Liver (tissue), 8 donors: ENCODE measurements at regions not wholly inside any gene's neighbourhood (a gene's known extent, or its start where the extent isn't known, plus 50 kb on each side); places are given as distances from the start of the nearest gene placed in this dataset.

Source experiments
- DNase-seq: peaks from one replicate; pipeline ENCODE4 v3.0.0-alpha.2; 2017; ENCODE audit warnings: low spot score
- H3K27ac ChIP-seq, 2 donors: one replicate each; pipeline ENCODE4 v1.7.0; 2013; ENCODE audit warnings: inconsistent platforms in 2 of 2, low read length in 2 of 2, control low read depth in 1 of 2, low read depth in 1 of 2, mild to moderate bottlenecking in 1 of 2
- H3K27me3 ChIP-seq, 4 donors: one replicate each; pipeline versions ENCODE4 v1.6.1 to v1.7.0; 2013; ENCODE audit warnings: low read length in 3 of 4, inconsistent platforms in 1 of 4, mild to moderate bottlenecking in 1 of 4, moderate library complexity in 1 of 4; ENCODE audit not compliant: control insufficient read depth in 4 of 4, insufficient read depth in 4 of 4
- H3K36me3 ChIP-seq, 4 donors: one replicate each; pipeline versions ENCODE4 v1.6.1 to v1.7.0; 2013; ENCODE audit warnings: low read length in 3 of 4, mild to moderate bottlenecking in 3 of 4, low read depth in 1 of 4, moderate library complexity in 1 of 4; ENCODE audit not compliant: control insufficient read depth in 4 of 4, insufficient read depth in 3 of 4
- H3K4me1 ChIP-seq, 4 donors: one replicate each; pipeline versions ENCODE4 v1.6.1 to v1.7.0; 2013; ENCODE audit warnings: low read length in 3 of 4, mild to moderate bottlenecking in 3 of 4, moderate library complexity in 1 of 4; ENCODE audit not compliant: control insufficient read depth in 4 of 4, insufficient read depth in 4 of 4
- H3K4me3 ChIP-seq, 3 donors: one replicate each; pipeline versions ENCODE4 v1.6.1 to v1.7.0; 2013; ENCODE audit warnings: low read length in 3 of 3, control low read depth in 1 of 3, low read depth in 1 of 3, mild to moderate bottlenecking in 1 of 3
- H3K9ac ChIP-seq, 2 donors: one replicate each; pipeline ENCODE4 v1.7.0; 2013; ENCODE audit warnings: low read length in 2 of 2, mild to moderate bottlenecking in 2 of 2, moderate library complexity in 2 of 2, control low read depth in 1 of 2, low read depth in 1 of 2
- H3K9me3 ChIP-seq, 4 donors: one replicate each; pipeline versions ENCODE4 v1.6.1 to v1.7.0; 2013; ENCODE audit warnings: low read length in 3 of 4; ENCODE audit not compliant: control insufficient read depth in 4 of 4
- ATF3 ChIP-seq: IDR thresholded peaks from 2 replicates; pipeline ENCODE4 v1.6.1; 2016; ENCODE audit warnings: antibody characterized with exemption
- CTCF ChIP-seq: fragments of 150-350 bp; IDR thresholded peaks from 2 replicates; pipeline ENCODE4 v1.5.1; 2017; ENCODE audit warnings: improper control_type of control experiment, low read depth, low read length; ENCODE audit not compliant: missing input control
- EGR1 ChIP-seq, 2 donors: IDR thresholded peaks; 2 replicates each; pipeline ENCODE4 v1.6.1; 2016 to 2018; ENCODE audit warnings: antibody characterized with exemption in 2 of 2, low read depth in 2 of 2
- FOXA1 ChIP-seq: IDR thresholded peaks from 2 replicates; pipeline ENCODE4 v1.6.1; 2016; ENCODE audit warnings: antibody characterized with exemption
- FOXA2 ChIP-seq: IDR thresholded peaks from 2 replicates; pipeline ENCODE4 v1.6.1; 2016; ENCODE audit warnings: antibody characterized with exemption
- GABPA ChIP-seq, 2 donors: IDR thresholded peaks in 1 of 2; conservative IDR thresholded peaks in 1 of 2; 2 replicates each; pipeline ENCODE4 v1.6.1; 2016; ENCODE audit warnings: antibody characterized with exemption in 2 of 2, mild to moderate bottlenecking in 1 of 2, moderate library complexity in 1 of 2
- HNF4A ChIP-seq, 2 donors: conservative IDR thresholded peaks; 2 replicates each; pipeline ENCODE4 v1.6.1; 2016; ENCODE audit warnings: antibody characterized with exemption in 2 of 2, mild to moderate bottlenecking in 2 of 2
- HNF4G ChIP-seq: IDR thresholded peaks from 2 replicates; pipeline ENCODE4 v1.6.1; 2016; ENCODE audit warnings: antibody characterized with exemption
- JUND ChIP-seq, 2 donors: IDR thresholded peaks; 2 replicates each; pipeline ENCODE4 v1.6.1; 2016; ENCODE audit warnings: antibody characterized with exemption in 2 of 2
- MAX ChIP-seq: IDR thresholded peaks from 2 replicates; pipeline ENCODE4 v1.6.1; 2016; ENCODE audit warnings: antibody characterized with exemption
- NR2F2 ChIP-seq: IDR thresholded peaks from 2 replicates; pipeline ENCODE4 v1.6.1; 2016; ENCODE audit warnings: antibody characterized with exemption
- RAD21 ChIP-seq, 2 donors: IDR thresholded peaks; 2 replicates each; pipeline ENCODE4 v1.6.1; 2016; ENCODE audit warnings: antibody characterized with exemption in 2 of 2, mild to moderate bottlenecking in 2 of 2
- REST ChIP-seq: IDR thresholded peaks from 2 replicates; pipeline ENCODE4 v1.6.1; 2016; ENCODE audit warnings: antibody characterized with exemption, mild to moderate bottlenecking
- RXRA ChIP-seq, 2 donors: IDR thresholded peaks; 2 replicates each; pipeline ENCODE4 v1.6.1; 2017 to 2018; ENCODE audit warnings: antibody characterized with exemption in 2 of 2, mild to moderate bottlenecking in 1 of 2
- SP1 ChIP-seq: IDR thresholded peaks from 2 replicates; pipeline ENCODE4 v1.6.1; 2018; ENCODE audit warnings: antibody characterized with exemption, mild to moderate bottlenecking
- TAF1 ChIP-seq: conservative IDR thresholded peaks from 2 replicates; pipeline ENCODE4 v1.6.1; 2016; ENCODE audit warnings: antibody characterized with exemption, mild to moderate bottlenecking
- YY1 ChIP-seq: IDR thresholded peaks from 2 replicates; pipeline ENCODE4 v1.6.1; 2016; ENCODE audit warnings: antibody characterized with exemption, mild to moderate bottlenecking
- ZBTB33 ChIP-seq: IDR thresholded peaks from 2 replicates; pipeline ENCODE4 v1.6.1; 2016; ENCODE audit warnings: antibody characterized with exemption
- WGBS: extraction: QIAGEN DNeasy Blood & Tissue Kit; methylation state at CpG from one replicate; pipeline ENCODE4 v1.1.7; 2013; 5-methylcytosine and 5-hydroxymethylcytosine counted together
- donor health status: healthy.
- donor health status: healthy.
- donor health status: healthy.
- donor health status: healthy.
- donor health status: healthy.

- TF ChIP-seq NR2F2 (no peak), HNF4A (conservative IDR thresholded peaks at IDR 0.05) (no peak), ATF3 (no peak), FOXA1 (no peak), HNF4G (no peak), GABPA (IDR thresholded peaks at IDR 0.05 in 1 of 2, conservative IDR thresholded peaks at IDR 0.05 in 1 of 2) (no peak), MAX (no peak)
Measured at GRCh38 chr3:30521156-30521715, 85.2 kb upstream of the TGFBR2 start (continued).

- H3K4me3 ChIP-seq: no peak overlapping the region
Measured at GRCh38 chr3:30522476-30522875, 83.9 kb upstream of the TGFBR2 start.

More at GRCh38 chr3:30522476-30522875, 83.9 kb upstream of the TGFBR2 start:
- 98% methylated on average over 8 of the region's 8 CpGs for WGBS
- Histone ChIP-seq H3K4me1 (peaks cover 2 to 19% (median 16%) of the 10 kb centered on the region in 4 donors), H3K9ac (no peak overlapping the region), H3K27me3 (no peaks in the 10 kb centered on the region), H3K27ac (no peak overlapping the region), H3K36me3 (no peaks in the 10 kb centered on the region), H3K9me3 (no peaks in the 10 kb centered on the region)
- no peak for DNase-seq
- TF ChIP-seq REST (no peak), ZBTB33 (no peak), RXRA (IDR thresholded peaks at IDR 0.05) (no peak), FOXA1 (no peak), MAX (no peak), YY1 (no peak), ATF3 (no peak), TAF1 (no peak), FOXA2 (no peak), HNF4A (conservative IDR thresholded peaks at IDR 0.05) (no peak), CTCF (no peak), EGR1 (IDR thresholded peaks at IDR 0.05; ENCODE audit: low read depth in 2 of 2) (no peak), GABPA (IDR thresholded peaks at IDR 0.05 in 1 of 2, conservative IDR thresholded peaks at IDR 0.05 in 1 of 2) (no peak), NR2F2 (no peak), JUND (IDR thresholded peaks at IDR 0.05) (no peak), SP1 (no peak), RAD21 (IDR thresholded peaks at IDR 0.05) (no peak), HNF4G (no peak)
